ENCODE measurements at regions not wholly inside any gene's neighbourhood (a gene's known extent, or its start where the extent isn't known, plus 50 kb on each side); places are given as distances from the start of the nearest gene placed in this dataset.

GRCh38 chr6:168167431-168168315, 88.7 kb upstream of the FRMD1 start:
- TF ChIP-seq ESRRG (CRISPR knock-in tag; IDR thresholded peaks at IDR 0.05) (no peak), BACH2 (CRISPR knock-in tag; IDR thresholded peaks at IDR 0.05; ENCODE audit: borderline replicate concordance) (no peak), ZFP3 (CRISPR knock-in tag; IDR thresholded peaks at IDR 0.05) (no peak), ARNTL (CRISPR knock-in tag; IDR thresholded peaks at IDR 0.05; ENCODE audit: borderline replicate concordance, low read depth) (no peak), TOX (CRISPR knock-in tag; IDR thresholded peaks at IDR 0.05; ENCODE audit: borderline replicate concordance) (no peak), TSHZ2 (CRISPR knock-in tag; IDR thresholded peaks at IDR 0.05) (no peak), PATZ1 (CRISPR knock-in tag; IDR thresholded peaks at IDR 0.05; ENCODE audit: borderline replicate concordance) (no peak), SNAI2 (CRISPR knock-in tag; IDR thresholded peaks at IDR 0.05) (no peak), POU6F1 (CRISPR knock-in tag; IDR thresholded peaks at IDR 0.05; ENCODE audit: borderline replicate concordance, low read depth) (no peak), ISL1 (CRISPR knock-in tag; IDR thresholded peaks at IDR 0.05) (no peak), CREB5 (CRISPR knock-in tag; IDR thresholded peaks at IDR 0.05; ENCODE audit: low read depth) (no peak), ZNF70 (CRISPR knock-in tag; IDR thresholded peaks at IDR 0.05) (no peak), ZNF565 (CRISPR knock-in tag; conservative IDR thresholded peaks at IDR 0.05; ENCODE audit: low read depth) (no peak), OSR1 (CRISPR knock-in tag; IDR thresholded peaks at IDR 0.05) (no peak)
- ATAC-seq, result no peak

- ATAC-seq, result no peak
- TF ChIP-seq ESRRG (CRISPR knock-in tag; IDR thresholded peaks at IDR 0.05) (no peak), ARNTL (CRISPR knock-in tag; IDR thresholded peaks at IDR 0.05; ENCODE audit: borderline replicate concordance, low read depth) (no peak), POU6F1 (CRISPR knock-in tag; IDR thresholded peaks at IDR 0.05; ENCODE audit: borderline replicate concordance, low read depth) (no peak), ZNF8 (CRISPR knock-in tag; IDR thresholded peaks at IDR 0.05) (no peak), CSRNP3 (CRISPR knock-in tag; IDR thresholded peaks at IDR 0.05) (no peak), OSR1 (CRISPR knock-in tag; IDR thresholded peaks at IDR 0.05) (no peak), TCF4 (CRISPR knock-in tag; IDR thresholded peaks at IDR 0.05; ENCODE audit: borderline replicate concordance) (no peak), ZFP30 (CRISPR knock-in tag; IDR thresholded peaks at IDR 0.05) (no peak), ZFP3 (CRISPR knock-in tag; IDR thresholded peaks at IDR 0.05) (no peak), BACH2 (CRISPR knock-in tag; IDR thresholded peaks at IDR 0.05; ENCODE audit: borderline replicate concordance) (no peak), CSDC2 (CRISPR knock-in tag; IDR thresholded peaks at IDR 0.05) (no peak), GLIS3 (CRISPR knock-in tag; IDR thresholded peaks at IDR 0.05) (no peak), TOX (CRISPR knock-in tag; IDR thresholded peaks at IDR 0.05; ENCODE audit: borderline replicate concordance) (no peak), ISL1 (CRISPR knock-in tag; IDR thresholded peaks at IDR 0.05) (no peak)
Measured at GRCh38 chr6:168166627-168167026, 87.6 kb upstream of the FRMD1 start.

Data from SK-N-SH treated with all-trans-retinoic acid at 6 μM for 48 hours (cell line).